Hematopoietic multipotent progenitor cell treated with erythropoietin and hydrocortisone succinate and interleukin-3 and kit ligand, for 17 days (in vitro differentiated cells): ENCODE measurements at regions not wholly inside any gene's neighbourhood (a gene's known extent, or its start where the extent isn't known, plus 50 kb on each side); places are given as distances from the start of the nearest gene placed in this dataset.
"Not testable (repeated sequence)": the region's sequence is repeated elsewhere in the genome, so short reads cannot be mapped to it uniquely, and the experiment has no call there.

Source experiments
- DNase-seq: peaks from one replicate; pipeline ENCODE4 v3.0.0-alpha.2; 2015; ENCODE audit warnings: low spot score

DNA sequence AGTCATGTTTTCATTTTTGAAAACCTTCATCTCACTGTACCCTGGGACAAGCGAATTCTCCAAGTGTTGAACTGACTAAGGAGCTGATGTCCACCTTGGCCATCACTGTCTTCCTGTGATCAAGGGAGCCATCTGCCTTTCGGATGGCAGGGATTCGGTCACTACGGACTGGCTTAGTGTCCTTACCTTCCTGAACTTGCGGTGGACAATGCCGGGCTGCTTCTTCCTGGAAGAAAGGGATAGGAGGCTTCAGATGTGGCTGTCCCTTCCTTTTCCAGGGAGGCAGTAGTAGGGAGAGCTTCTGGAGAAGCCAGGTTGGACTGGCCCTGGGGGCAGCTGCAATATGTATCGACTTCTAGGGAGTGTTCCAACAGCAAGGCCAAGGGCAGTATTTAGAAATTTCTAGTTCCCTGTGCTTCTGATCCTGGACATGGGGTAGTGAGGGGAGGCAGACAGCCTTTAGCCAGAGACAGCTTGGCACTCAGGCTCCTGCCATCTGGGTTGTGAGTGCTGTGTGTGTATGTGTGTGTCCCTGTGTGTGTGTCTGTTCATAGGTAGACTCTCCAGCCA lies 114.6 kb downstream of the IER5 start:
- DNase-seq: no peak

DNA sequence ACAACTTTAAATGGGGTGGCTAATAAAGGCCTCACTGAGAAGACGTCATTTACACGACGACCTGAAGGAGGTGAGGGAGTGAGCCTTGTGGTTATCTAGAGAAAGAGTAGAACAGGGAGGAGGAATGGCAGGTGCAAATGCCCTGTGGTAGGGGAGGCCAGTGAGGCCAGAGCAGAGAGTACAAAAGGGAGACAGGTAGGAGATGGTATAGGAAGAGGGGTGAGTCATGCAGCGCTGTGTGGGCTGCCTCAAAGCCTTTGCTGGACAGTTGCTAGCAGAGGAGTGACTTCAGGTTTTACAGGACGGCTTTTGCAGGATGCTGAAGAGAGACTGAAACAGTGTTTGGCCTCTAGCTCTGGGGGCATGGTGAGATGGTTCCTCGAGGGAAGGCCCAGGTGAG lies 116.0 kb downstream of the IER5 start:
- DNase-seq: no peak

DNA sequence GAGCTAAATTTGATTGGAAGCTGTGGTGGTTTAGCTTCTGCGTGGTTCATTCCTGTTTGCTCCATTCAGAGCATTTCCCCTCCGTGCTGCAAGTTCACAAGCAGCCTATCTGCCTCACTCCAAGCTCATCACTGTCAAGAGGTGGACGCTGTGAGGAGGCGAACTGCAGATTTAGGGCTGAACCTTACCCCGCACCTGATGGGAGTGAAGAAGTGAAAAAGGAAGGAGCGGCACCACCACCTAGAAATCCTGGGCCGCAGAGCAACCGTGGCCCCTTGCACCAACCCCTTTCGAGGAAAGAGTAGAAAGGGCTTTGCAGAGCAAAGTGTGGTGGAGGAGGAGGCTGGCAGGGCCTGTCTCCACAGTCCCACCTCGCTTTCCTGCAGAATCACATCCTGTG lies 117.4 kb downstream of the IER5 start:
- DNase-seq: no peak

DNA sequence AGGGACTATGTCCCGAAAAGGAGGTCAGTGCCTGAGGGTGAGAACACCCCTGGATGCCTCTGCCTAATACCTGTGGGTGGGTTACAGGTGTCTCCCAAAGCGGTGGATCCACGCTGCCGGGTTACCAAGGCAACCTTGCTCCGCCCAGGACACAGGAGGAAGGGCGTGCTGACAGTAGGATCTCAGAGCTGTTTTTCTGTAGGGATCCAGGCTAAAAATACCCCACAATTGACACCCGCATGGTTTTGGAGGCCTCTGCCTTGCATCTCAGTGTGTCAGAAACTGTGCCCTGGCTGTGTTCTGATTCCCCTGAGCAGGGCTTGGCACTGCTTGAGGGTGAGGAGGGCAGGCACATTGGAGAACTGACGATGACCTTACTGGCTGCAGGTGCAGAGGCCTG lies 118.0 kb downstream of the IER5 start:
- no peak for DNase-seq

DNA sequence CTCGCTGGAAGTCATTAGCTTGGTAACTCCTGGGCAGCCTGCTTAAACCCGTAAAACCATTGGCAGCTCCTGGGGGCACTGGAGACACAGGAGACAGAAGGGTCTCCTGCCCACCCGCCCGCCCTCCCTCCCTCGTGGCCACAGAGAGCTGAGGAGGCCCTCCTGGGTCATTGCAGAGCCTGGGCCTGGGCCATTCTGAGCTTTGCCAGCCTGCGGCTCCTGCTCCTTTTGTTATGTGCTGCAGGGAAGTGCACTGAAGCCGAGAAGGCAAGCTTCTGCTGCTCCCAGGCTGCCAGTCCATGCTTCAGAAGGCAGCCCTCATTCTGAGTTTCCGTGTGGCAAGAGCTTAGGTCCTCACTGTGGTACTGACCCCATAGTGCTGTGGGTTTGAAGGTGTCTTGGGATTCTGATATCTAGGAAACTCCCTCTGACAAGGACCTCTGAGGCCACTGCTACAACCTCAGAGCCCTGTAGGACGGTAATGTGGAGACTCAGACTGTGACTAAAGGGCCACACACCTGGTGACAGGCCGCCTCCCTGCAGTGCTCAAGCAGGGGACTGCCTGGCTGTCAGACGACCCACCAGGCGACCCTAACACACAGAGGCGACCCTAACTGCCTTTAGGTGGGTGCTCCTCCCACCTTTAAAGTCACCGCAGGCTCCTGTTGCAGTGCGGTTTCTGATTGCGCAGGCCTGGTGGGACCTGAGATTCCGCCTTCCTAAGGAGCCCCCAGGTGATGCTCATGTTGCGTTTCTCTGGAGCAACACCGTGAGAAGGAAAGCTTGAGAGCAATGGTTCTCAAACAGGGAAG lies 118.7 kb downstream of the IER5 start:
- DNase-seq: no peak

DNA sequence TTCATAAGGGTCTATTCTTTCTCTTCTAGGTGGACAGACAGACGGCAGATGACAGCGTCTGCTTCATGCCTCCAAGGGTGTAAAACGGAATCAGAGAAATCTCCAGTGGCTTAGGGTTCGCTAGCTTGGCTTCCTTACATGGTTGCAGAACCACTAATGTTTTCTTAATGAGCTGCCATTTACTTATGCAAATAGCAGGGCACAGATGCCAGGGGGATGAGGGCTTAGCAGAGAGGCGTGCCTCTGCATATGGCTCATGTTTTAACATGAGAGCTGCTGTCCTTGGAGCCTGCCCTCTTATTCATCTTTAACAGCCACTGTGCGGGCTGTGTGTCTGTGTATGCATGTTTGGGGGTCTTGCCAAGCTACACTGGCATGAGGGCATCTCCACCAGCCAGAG lies 119.6 kb downstream of the IER5 start:
- no peak for DNase-seq

DNA sequence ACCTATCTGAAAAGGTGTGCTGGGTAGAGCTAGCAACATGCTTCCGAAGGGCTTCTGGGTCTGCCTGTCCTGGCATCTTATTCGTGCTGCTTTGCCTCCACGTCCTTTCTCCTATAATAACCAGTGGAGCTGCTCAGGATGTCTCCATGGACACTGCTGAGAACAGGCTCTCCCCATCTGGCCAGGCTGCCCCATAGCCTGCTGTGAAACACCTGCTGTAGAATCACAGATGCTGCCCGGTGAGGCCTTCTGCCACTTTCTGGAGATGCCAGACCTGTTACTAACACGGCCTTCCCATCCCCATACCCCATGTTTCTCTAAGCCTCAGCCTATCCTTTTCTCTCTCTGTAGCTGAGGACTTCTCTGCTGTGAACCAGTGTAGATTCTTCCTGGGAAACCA lies 120.5 kb downstream of the IER5 start:
- no peak for DNase-seq

DNA sequence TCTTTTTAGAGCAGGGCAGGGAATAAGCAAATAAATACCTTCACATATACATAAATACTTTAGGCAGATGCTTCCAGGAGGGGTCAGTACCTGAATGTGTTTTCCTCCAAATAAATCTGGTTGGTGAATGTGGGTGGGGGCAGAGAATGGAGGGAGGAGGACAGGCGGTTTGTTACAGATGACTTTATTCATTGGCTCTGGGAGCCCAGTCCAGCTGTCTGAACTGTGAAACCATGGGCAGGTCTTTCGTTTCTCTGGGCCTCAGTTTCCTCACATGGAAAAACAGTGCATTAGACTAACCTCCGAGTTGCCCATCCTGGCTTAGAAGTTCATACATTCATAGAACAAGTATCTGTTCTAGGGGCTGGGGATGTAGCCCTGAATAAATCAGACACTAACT lies 124.6 kb downstream of the IER5 start:
- DNase-seq: no peak

DNA sequence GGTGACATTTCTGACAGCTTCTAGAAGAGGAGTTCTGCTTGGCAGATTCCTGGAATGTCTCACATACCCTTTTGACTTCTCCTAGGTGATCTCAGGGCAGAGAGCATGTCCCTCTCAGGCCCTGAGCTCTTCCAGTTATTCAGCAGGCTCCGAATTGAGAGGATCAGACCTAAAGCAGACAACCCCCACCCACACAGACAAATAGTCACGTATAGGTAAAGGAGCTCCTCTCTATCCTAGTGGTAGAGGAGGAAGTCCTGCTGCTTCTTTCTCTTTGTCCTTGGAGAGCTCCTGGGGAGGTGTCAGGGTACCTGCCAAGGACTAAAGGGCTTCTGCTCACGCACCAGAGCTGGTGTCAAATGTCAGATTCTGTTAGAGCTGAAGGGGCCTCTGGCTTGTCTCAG lies 128.1 kb downstream of the IER5 start:
- no peak for DNase-seq

DNA sequence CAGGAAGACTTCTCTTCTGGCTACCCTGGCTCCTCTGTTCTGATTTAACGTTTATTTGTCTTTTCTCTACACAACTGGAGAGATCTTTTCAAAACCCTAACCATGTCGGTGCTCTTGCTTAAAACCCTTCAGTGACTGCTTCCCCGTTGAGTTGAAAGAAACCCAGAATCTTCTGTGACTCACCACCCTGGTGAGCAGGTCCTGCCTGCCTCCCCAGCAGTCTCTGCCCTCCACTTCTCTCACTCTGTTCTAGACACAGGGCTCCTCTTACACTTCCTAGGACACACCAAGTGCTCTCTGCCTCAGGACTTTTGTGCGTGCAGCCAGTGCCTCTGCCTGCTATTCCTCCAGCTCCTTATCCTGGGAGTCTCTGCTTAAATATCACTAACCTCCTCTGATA lies 131.4 kb downstream of the IER5 start:
- DNase-seq: no peak

DNA sequence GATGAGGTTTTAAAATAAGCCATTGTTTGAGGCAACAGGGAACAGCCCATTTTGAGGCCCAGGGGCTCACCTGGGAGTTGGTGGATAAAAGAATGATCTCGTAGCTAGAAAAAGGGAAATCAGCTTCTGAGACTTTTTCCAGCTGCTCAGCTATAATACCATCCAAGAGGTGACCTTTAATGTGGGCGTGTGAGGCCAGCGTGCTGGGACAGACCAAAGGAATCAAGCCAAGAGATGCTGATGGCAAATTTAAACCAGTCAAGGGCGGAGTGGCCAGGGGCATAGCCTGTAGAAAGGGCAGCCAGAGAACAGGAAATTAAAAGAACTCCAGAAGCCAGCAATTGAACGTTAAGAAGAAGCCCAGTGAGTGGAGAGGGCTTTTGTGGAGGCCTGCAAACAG lies 132.6 kb downstream of the IER5 start:
- DNase-seq: no peak

DNA sequence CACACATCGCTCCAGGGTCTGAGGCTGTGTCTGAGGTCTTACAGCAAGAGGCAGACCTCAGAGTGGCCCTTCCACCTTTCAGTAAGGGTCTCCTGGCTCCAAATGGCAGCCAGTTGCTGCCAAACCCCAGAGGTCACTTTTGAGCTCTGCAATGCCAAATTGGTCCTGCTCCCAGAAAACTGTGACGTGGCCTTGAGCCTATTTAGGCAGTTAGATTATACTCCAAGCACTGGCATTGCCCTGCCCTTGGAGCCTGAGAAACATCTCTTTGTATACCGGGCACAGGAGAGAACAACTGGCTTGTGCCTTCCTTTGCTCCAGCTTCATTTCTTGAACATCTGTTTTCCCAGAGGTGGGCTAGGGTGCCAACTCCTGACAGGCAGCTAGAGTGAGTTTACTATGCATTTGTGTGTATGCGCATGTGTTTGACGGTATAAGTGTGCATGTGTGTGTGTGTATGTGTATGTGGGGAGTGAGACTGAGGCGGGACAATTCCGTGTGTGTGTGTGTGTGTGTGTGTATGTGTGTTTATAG lies 134.5 kb downstream of the IER5 start:
- DNase-seq: no peak

DNA sequence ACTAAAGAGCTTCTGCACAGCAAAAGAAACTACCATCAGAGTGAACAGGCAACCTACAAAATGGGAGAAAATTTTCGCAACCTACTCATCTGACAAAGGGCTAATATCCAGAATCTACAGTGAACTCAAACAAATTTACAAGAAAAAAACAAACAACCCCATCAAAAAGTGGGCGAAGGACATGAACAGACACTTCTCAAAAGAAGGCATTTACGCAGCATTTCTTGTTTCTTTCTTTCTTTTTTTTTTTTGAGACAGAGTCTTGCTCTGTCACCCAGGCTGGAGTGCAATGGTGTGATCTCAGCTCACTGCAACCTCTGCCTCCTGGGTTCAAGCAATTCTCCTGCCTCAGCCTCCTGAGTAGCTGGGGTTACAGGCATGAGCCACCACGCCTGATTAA lies 138.2 kb downstream of the IER5 start:
- DNase-seq: not testable (repeated sequence)

DNA sequence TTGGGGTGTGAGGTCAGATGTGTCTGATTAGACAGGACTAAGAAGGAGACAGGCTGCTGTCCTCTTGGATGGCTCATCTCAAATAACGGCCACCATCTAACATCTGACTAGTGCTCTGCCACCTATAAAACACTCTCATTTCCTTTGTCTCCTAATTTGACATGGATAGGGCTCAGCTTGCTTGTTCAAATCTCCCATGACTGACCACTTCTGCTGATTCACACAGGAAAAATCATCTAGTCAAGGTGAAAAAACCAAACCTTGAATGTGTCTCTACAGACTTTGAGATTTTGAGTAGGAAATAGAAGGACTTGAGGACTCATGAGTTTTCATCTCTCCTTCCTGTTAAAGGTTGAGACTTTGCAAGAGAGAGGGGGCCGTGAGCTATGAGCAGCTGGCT lies 150.6 kb downstream of the IER5 start:
- DNase-seq: no peak

DNA sequence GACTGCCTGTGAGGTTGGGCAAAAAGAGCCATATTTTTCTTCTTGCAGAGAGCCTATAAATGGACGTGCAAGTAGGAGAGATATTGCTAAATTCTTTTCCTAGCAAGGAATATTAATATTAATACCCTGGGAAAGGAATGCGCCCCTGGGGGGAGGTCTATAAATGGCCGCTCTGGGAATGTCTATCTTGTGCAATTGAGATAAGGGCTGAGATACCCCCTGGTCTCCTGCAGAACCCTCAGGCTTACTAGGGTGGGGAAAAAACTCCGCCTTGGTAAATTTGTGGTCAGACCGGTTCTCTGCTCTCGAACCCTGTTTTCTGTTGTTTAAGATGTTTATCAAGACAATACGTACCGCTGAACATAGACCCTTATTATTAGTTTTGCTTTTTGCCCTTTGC lies 157.8 kb downstream of the IER5 start:
- DNase-seq: not testable (repeated sequence)

DNA sequence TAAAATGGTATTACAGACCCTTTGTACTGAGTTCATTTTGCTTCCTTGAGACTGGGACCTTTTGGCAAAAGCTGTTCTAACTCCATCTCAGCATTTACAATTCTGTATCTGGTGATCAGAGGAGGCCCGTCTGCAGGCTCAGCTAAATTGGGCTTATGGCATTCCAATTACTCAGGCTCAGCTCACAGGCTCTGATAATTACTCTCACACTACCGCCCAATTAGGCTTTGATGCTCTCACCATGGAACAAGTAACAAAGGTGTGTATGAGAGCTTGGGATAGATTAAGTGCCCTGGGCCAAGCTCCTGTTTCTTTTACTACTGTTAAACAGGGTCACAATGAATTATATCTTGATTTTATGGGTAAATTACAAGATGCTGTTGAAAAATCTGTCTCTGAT lies 159.9 kb downstream of the IER5 start:
- DNase-seq: not testable (repeated sequence)

DNA sequence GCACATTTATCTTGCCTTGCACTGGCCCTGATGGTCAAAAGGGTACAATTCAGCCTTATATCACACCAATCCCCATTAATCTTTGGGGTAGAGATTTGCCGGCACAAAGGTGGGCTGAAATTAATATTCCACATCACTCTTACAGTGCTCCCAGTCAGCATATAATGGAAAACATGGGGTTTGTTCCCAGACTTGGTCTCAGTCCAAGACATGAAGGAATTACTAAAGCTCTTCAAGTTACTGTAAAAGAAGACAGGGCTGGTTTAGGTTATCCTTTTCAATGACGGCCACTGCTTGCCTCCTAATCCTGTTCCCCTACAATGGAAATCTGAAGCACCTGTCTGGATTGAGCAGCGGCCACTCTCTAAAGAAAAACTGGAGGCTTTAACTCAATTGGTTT lies 160.7 kb downstream of the IER5 start:
- no peak for DNase-seq

DNA sequence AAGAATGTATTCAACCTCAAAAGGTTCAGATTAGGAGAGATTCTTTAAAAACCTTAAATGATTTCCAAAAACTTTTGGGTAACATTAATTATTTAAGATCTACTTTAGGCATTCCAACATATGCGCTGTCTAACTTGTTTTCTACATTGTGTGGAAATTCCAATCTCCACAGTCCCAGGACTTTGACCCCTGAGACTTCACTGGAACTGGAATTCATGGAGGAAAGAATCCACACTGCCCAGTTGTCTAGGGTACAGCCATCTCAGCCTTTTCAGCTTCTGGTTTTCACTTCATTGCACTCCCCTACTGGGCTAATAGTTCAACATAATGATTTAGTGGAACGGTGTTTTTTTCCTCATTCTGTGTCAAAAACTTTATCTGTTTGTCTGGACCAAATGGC lies 161.5 kb downstream of the IER5 start:
- no peak for DNase-seq

DNA sequence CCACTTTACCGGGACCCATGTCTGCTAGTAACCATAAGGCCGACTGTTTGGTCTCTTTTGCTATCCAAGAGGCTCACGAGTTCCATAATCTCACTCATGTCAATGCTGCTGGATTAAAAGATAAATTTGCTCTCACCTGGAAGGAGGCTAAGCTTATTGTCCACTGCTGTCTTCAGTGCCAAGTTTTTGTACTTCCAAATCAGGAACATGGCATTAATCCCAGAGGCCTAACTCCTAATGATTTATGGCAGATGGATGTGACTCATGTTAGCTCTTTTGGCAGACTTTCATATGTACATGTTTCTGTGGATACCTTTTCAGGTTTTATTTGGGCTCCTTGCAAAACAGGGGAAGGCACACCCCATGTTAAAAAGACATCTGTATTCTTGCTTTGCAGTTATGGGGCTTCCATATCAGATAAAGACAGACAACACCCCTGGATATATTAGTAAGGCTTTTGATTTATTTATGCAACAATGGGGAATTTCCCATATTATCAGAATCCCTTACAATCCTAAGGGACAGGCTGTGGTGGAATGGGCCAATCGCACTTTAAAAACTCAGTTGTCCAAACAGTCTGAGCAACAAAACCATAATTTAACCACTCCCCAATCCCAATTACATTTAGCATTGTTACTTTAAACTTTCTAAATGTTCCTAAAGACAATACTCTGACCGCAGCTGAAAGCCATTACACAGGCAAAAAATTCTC lies 162.7 kb downstream of the IER5 start:
- DNase-seq: no peak

DNA sequence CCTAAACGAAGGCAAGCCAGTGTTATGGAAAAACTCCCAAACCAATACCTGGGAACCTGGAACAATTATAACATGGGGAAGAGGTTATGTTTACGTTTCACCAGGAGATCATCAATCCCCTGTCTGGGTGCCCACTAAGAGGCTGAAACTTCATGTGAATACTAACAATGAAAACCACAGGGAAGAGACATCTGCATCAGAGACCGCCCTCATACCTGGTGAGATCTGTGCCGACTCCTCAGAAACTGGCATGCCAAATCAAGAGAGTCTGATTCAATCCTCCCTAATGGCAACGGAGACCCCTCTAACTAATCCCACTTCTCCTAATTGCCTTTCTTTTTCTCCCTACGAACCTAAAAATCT lies 163.2 kb downstream of the IER5 start:
- no peak for DNase-seq

DNA sequence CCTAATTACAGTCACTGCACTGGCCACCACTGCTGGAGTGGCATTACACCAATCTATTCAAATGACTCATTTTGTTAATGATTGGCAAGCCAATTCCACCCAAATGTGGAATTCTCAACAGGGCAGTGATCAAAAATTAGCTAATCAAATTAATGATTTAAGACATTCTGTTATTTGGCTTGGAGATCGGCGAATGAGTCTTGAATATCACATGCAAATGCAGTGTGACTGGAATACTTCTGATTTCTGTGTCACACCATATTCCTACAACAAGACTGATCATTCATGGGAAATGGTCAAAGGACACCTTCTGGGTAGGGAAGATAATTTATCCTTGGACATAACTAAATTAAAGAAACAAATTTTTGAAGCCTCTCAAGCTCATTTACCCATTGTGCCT lies 165.1 kb downstream of the IER5 start:
- not testable (repeated sequence) for DNase-seq

DNA sequence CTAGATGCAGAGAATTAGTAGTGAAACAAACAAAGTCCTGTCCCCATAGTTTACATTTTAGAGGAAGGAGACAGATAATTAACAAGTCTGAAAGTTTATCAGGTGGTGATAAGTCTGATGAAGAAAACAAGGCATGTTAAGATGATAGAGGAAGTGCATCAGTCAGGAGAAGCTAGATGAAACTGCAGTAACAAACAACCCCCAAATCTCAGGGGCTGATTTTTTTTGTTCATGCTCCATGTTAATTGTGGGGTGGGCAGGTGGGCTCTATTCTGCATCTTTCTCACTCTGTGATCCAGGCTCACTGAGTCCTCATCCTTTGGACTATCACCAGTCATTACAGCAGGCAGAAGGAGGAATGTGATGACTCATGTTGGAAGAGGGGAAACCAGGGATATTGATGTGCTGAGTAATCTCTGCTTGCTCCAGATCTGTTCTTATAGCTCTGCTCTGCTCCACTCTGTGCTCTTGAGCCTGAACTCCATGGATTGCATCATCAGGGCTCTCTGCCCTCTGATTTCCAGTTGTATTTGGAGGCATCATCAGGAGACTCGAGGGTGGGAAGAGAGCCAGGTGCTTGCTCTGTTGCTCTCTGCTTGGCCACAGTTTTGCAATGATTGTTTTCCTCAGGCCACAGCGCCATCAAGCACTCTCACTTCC lies 166.9 kb downstream of the IER5 start:
- DNase-seq: no peak

DNA sequence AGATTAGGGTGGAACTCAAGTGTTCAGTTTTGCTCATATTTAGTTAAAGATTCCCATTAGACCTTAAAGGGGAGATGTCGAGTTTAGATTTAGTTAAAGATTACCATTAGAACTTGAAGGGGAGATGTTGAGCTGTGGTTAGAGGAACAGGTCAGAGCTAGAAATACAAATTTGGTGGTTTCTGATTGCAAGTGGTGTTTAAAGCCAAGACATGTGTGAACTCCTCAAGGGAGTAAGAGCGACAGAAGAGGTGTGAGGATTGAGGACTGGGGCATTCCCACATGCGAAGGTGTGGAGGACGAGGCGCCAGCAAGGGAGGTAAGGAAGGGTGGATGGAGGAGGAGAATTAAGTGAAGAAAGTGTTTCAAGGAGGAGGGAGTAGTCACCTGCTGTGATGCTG lies 168.6 kb downstream of the IER5 start:
- no peak for DNase-seq
